WTC11 (cell line): ENCODE measurements at regions not wholly inside any gene's neighbourhood (a gene's known extent, or its start where the extent isn't known, plus 50 kb on each side); places are given as distances from the start of the nearest gene placed in this dataset.

Source experiments
- ATAC-seq: fragments of 200-7000 bp; cut with Tn5 transposase; 2 replicates; pipeline ENCODE4 v1.10.0; 2021; ENCODE audit warnings: mild to moderate bottlenecking, moderate library complexity
- CTCF ChIA-PET: fragments of 300-600 bp; sonication (Branson Sonifier 250); formaldehyde crosslinking; loops from one replicate; lab custom pipeline; 2021; ENCODE audit warnings: antibody characterized with exemption; lab: Charles Lee
- POLR2A ChIA-PET: fragments of 350-600 bp; sonication (Branson Sonifier 250); formaldehyde crosslinking; loops from one replicate; lab custom pipeline; 2021; ENCODE audit warnings: antibody characterized with exemption; lab: Charles Lee
- DNase-seq: peaks from one replicate; pipeline ENCODE4 v3.0.0; 2021; ENCODE audit warnings: low spot score
- H3K27ac Mint-ChIP-seq: 2 replicates; pipeline ENCODE4 v1.8.0; 2021; ENCODE audit warnings: mixed read lengths
- H3K27me3 Mint-ChIP-seq: 2 replicates; pipeline ENCODE4 v1.8.0; 2021; ENCODE audit warnings: low read depth, mild to moderate bottlenecking, moderate library complexity, mixed read lengths
- H3K36me3 Mint-ChIP-seq: 2 replicates; pipeline ENCODE4 v1.8.0; 2021; ENCODE audit warnings: mixed read lengths
- H3K4me1 Mint-ChIP-seq: 2 replicates; pipeline ENCODE4 v1.8.0; 2022; ENCODE audit warnings: mixed read lengths
- H3K4me3 Mint-ChIP-seq: 2 replicates; pipeline ENCODE4 v1.8.0; 2021; ENCODE audit warnings: mild to moderate bottlenecking, moderate library complexity, mixed read lengths
- H3K9me3 Mint-ChIP-seq: 2 replicates; pipeline ENCODE4 v1.8.0; 2021; ENCODE audit warnings: mixed read lengths
- AFF4 ChIP-seq: sonication (generic); formaldehyde crosslinking; IDR thresholded peaks from 2 replicates; pipeline ENCODE4 v1.8.1; 2023; ENCODE audit warnings: mild to moderate bottlenecking, missing genetic modification reagents, borderline replicate concordance
- CBFB ChIP-seq: sonication (generic); formaldehyde crosslinking; IDR thresholded peaks from 2 replicates; pipeline ENCODE4 v1.8.1; 2022; ENCODE audit warnings: mild to moderate bottlenecking, low read depth, missing genetic modification reagents
- EMX1 ChIP-seq: fragments of 250-450 bp; sonication (Bioruptor Pico); IDR thresholded peaks from 2 replicates; pipeline ENCODE4 v1.8.0; 2021; ENCODE audit warnings: mild to moderate bottlenecking
- FOXK1 ChIP-seq: sonication (generic); formaldehyde crosslinking; IDR thresholded peaks from 2 replicates; pipeline ENCODE4 v1.8.0; 2022; ENCODE audit warnings: mild to moderate bottlenecking, moderate library complexity, missing genetic modification reagents
- GRHL2 ChIP-seq: fragments of 250-450 bp; sonication (Bioruptor Pico); IDR thresholded peaks from 2 replicates; pipeline ENCODE4 v1.8.0; 2022; ENCODE audit warnings: mild to moderate bottlenecking, moderate library complexity; ENCODE audit not compliant: insufficient replicate concordance, severe bottlenecking
- HMGXB4 ChIP-seq: sonication (generic); formaldehyde crosslinking; IDR thresholded peaks from 2 replicates; pipeline ENCODE4 v1.8.1; 2023; ENCODE audit warnings: mild to moderate bottlenecking, moderate library complexity, missing genetic modification reagents
- IRF1 ChIP-seq: sonication (generic); formaldehyde crosslinking; IDR thresholded peaks from 2 replicates; pipeline ENCODE4 v1.8.0; 2023; ENCODE audit warnings: missing genetic modification reagents
- JUN ChIP-seq: sonication (generic); formaldehyde crosslinking; IDR thresholded peaks from 2 replicates; pipeline ENCODE4 v1.8.0; 2023; ENCODE audit warnings: mild to moderate bottlenecking, missing genetic modification reagents
- NFE2L1 ChIP-seq: sonication (generic); formaldehyde crosslinking; IDR thresholded peaks from 2 replicates; pipeline ENCODE4 v1.8.1; 2023; ENCODE audit warnings: missing genetic modification reagents
- NFYB ChIP-seq: sonication (generic); formaldehyde crosslinking; conservative IDR thresholded peaks from 2 replicates; pipeline ENCODE4 v1.8.0; 2022; ENCODE audit warnings: low read depth, missing genetic modification reagents
- RELA ChIP-seq: sonication (generic); formaldehyde crosslinking; IDR thresholded peaks from 2 replicates; pipeline ENCODE4 v1.8.1; 2022; ENCODE audit warnings: missing genetic modification reagents, mild to moderate bottlenecking, borderline replicate concordance
- SMAD3 ChIP-seq: sonication (generic); formaldehyde crosslinking; IDR thresholded peaks from 2 replicates; pipeline ENCODE4 v1.8.0; 2022; ENCODE audit warnings: missing genetic modification reagents, mild to moderate bottlenecking, borderline replicate concordance
- TEAD1 ChIP-seq: sonication (generic); formaldehyde crosslinking; IDR thresholded peaks from 2 replicates; pipeline ENCODE4 v1.8.0; 2022; ENCODE audit warnings: mild to moderate bottlenecking, missing genetic modification reagents
- ZBTB21 ChIP-seq: sonication (generic); formaldehyde crosslinking; IDR thresholded peaks from 2 replicates; pipeline ENCODE4 v1.8.1; 2023; ENCODE audit warnings: mild to moderate bottlenecking, missing genetic modification reagents, borderline replicate concordance
- ZNF219 ChIP-seq: sonication (generic); formaldehyde crosslinking; IDR thresholded peaks from 2 replicates; pipeline ENCODE4 v1.8.0; 2023; ENCODE audit warnings: missing genetic modification reagents, mild to moderate bottlenecking, borderline replicate concordance
- ZNF416 ChIP-seq: fragments of 250-450 bp; sonication (Bioruptor Pico); IDR thresholded peaks from 2 replicates; pipeline ENCODE4 v1.9.0; 2021; ENCODE audit warnings: mild to moderate bottlenecking, inconsistent platforms
- ZNF512 ChIP-seq: sonication (generic); formaldehyde crosslinking; IDR thresholded peaks from 2 replicates; pipeline ENCODE4 v1.8.1; 2022; ENCODE audit warnings: missing genetic modification reagents, borderline replicate concordance
- ZNF671 ChIP-seq: fragments of 250-450 bp; sonication (Bioruptor Pico); IDR thresholded peaks from 2 replicates; pipeline ENCODE4 v1.8.0; 2021; ENCODE audit warnings: mild to moderate bottlenecking
- TF ChIP-seq, protein P1 (sequence below): sonication (generic); formaldehyde crosslinking; conservative IDR thresholded peaks from 2 replicates; pipeline ENCODE4 v1.8.1; 2022; ENCODE audit warnings: mild to moderate bottlenecking, missing genetic modification reagents
- TF ChIP-seq, protein P2 (sequence below): sonication (generic); formaldehyde crosslinking; IDR thresholded peaks from 2 replicates; pipeline ENCODE4 v1.8.1; 2023; ENCODE audit warnings: mild to moderate bottlenecking, missing genetic modification reagents

GRCh38 chr5:128775558-128775957 lies 189.7 kb upstream of the SLC27A6 start (continued):
- TF ChIP-seq AFF4 (CRISPR knock-in tag) (no peak), IRF1 (no peak)
- TF ChIP-seq, all 79 proteins: peak for 0

DNA sequence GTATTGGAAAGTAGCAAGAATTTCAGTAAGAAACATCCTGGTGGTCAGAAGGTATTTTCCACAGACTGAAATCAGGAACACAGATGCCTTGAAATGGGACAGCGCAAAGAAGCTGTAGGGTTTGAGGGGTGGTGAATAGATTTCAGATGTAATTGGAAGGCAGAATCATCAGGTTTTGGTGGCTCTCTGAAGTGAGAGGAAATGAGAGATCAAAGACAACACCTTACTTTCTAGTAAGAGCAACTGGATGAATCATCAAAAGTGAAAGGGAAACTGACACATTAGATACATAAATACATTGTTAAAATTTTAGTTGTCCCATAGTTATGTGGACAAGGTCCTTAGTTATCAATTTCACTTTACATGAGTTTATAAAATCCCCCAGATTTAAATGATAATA lies 188.2 kb upstream of the SLC27A6 start:
- Mint-ChIP-seq H3K4me3 (no peak overlapping the region), H3K36me3 (no peaks in the 10 kb centered on the region), H3K4me1 (peaks cover 37% of the 10 kb centered on the region), H3K27me3 (no peaks in the 10 kb centered on the region; the same call in 1 of the 2 replicates), H3K27ac (no peak overlapping the region), H3K9me3 (no peaks in the 10 kb centered on the region)
- ATAC-seq (no peak), DNase-seq (no peak)
- no peak for TF ChIP-seq CBFB (CRISPR knock-in tag)
- no peak for TF ChIP-seq ZNF512 (CRISPR knock-in tag)
- ChIA-PET POLR2A (no interaction called here), CTCF (no interaction called here)

GRCh38 chr5:128778474-128778873 lies 186.8 kb upstream of the SLC27A6 start:
- peak; percentile 66 for ATAC-seq
- no peak for DNase-seq
- no peak overlapping the region for H3K4me3 Mint-ChIP-seq
- H3K4me1 Mint-ChIP-seq = peaks cover 47% of the 10 kb centered on the region
- H3K27me3 Mint-ChIP-seq = no peaks in the 10 kb centered on the region; the same call in 1 of the 2 replicates
- no peaks in the 10 kb centered on the region for H3K36me3 Mint-ChIP-seq
- no peaks in the 10 kb centered on the region for H3K9me3 Mint-ChIP-seq
- ChIA-PET POLR2A (no interaction called here), CTCF (interaction anchor here (0.7 to 1.1 kb wide), 2 partner anchors 65 to 104 kb away, joined by 3 to 4 read pairs; no protein-coding TSS in a partner anchor)
- peak overlapping the region; percentile 55 for H3K27ac Mint-ChIP-seq
- no peak for TF ChIP-seq NFE2L1 (CRISPR knock-in tag)
- TF ChIP-seq RELA (CRISPR knock-in tag) = no peak
- TF ChIP-seq FOXK1 (CRISPR knock-in tag) = no peak
- no peak for TF ChIP-seq ZNF219 (CRISPR knock-in tag)
- TF ChIP-seq, protein P1, sequence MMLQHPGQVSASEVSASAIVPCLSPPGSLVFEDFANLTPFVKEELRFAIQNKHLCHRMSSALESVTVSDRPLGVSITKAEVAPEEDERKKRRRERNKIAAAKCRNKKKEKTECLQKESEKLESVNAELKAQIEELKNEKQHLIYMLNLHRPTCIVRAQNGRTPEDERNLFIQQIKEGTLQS (CRISPR knock-in tag) = no peak
- TF ChIP-seq ZBTB21 (CRISPR knock-in tag) = no peak
- TF ChIP-seq TEAD1 = no peak
- no peak for TF ChIP-seq ZNF671
- no peak for TF ChIP-seq HMGXB4 (CRISPR knock-in tag)
- TF ChIP-seq SMAD3 (CRISPR knock-in tag) = no peak
- TF ChIP-seq JUN (CRISPR knock-in tag) = no peak
- TF ChIP-seq, protein P2, sequence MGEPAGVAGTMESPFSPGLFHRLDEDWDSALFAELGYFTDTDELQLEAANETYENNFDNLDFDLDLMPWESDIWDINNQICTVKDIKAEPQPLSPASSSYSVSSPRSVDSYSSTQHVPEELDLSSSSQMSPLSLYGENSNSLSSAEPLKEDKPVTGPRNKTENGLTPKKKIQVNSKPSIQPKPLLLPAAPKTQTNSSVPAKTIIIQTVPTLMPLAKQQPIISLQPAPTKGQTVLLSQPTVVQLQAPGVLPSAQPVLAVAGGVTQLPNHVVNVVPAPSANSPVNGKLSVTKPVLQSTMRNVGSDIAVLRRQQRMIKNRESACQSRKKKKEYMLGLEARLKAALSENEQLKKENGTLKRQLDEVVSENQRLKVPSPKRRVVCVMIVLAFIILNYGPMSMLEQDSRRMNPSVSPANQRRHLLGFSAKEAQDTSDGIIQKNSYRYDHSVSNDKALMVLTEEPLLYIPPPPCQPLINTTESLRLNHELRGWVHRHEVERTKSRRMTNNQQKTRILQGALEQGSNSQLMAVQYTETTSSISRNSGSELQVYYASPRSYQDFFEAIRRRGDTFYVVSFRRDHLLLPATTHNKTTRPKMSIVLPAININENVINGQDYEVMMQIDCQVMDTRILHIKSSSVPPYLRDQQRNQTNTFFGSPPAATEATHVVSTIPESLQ = no peak
- TF ChIP-seq EMX1 (CRISPR knock-in tag) = no peak
- no peak for TF ChIP-seq GRHL2 (CRISPR knock-in tag)
- TF ChIP-seq ZNF416 (CRISPR knock-in tag) = no peak
- no peak for TF ChIP-seq IRF1
- TF ChIP-seq NFYB = no peak
